T1000 (cell line): ENCODE measurements at regions not wholly inside any gene's neighbourhood (a gene's known extent, or its start where the extent isn't known, plus 50 kb on each side); places are given as distances from the start of the nearest gene placed in this dataset.

Experiments
- DNase-seq: peaks from one replicate; lab custom pipeline; 2025; ENCODE audit warnings: mixed read lengths; lab: John Stamatoyannopoulos, UW

DNA sequence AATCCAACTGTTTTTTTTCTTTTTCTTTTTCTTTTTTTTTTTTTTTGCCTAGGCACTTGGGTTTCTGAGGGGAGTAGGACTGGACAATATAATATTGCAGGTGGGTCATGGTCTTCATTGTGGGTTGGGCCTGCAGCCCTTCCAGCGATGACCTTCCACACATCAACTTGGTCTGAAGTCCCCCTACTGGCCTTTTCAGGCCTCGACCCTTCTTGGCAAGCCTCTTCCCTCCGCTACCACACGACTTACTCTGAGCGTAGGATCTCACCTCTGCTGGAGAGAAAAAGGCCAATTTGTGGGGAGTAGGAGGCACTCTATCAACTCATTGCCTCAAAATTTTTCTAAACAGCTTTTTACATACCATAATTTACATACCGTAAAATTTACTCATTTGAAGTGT, 51.1 kb upstream of the GRIK3 start:
- DNase-seq = no peak

DNA sequence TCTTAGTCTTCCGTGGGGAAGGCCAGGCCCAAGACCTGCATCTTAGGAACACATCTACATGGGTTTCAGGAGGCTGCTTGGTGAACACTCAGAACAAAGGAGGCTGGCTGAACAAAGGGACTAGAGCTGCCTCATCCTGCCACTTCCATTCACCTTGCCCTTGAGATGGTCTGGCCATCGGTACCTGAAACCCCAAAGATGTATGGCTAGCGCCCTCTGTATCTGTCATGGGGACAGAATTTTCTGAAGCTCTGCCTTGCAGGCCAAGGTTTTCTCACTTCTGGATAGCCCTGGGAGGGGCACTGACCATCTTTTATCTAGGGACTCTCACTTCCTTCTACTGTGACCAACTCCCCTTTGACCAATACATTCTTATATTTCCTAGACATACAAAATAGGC, 55.4 kb upstream of the GRIK3 start:
- no peak for DNase-seq

DNA sequence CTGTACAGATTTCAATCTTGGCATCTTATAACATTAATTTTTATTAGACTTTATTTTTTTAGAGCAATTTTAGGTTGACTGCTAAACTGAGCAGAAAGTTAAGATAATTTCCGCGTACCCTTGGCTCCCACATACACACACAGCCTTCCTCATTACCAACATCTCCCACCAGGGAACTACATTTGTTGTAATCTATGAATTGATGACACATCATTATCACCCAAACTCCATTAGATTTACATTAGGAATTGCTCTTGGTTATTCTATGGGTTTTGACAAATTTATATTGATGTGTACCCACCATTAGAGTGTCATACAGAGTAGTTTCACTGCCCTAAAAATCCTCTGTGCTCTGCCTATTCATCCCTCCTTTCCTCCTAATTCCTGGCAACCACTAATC, 56.4 kb upstream of the GRIK3 start:
- DNase-seq = no peak

DNA sequence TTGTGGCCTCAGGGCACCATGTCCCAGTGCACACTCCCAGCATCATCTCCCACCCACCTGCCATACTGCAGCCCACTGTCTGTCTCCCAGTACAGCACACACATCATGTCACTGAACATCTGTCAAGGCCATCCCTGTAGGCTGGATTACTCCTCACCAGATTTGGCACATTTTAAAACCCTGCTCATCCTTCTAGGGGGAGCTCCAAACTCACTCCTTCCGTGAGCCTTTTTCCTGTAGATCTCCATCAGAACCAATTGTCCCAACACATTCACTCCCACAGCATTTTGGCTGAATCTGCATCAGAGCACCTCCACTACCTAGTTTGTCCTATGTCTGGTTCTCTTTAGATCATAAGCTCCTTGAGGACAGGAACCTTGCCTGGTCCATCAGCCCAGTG, 58.6 kb upstream of the GRIK3 start:
- no peak for DNase-seq

DNA sequence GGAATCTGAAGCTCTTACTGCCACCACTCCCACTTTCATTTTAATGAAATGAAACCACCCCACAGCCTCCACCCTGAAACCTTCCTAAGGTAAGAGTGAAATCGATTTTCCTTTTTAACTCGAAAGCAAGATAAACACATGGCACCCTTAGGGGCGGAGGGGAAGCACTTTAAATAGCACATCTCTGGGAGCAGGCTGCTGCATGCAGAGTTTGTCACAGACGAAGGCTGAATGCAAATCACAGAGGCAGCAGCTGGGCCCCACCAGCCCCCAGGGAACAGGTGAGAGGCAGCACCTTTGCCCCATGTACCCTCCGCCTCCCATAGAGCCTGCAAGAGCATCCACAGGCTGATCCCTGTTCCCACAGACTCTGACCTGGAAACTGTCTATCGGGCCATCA, 60.0 kb upstream of the GRIK3 start:
- no peak for DNase-seq

DNA sequence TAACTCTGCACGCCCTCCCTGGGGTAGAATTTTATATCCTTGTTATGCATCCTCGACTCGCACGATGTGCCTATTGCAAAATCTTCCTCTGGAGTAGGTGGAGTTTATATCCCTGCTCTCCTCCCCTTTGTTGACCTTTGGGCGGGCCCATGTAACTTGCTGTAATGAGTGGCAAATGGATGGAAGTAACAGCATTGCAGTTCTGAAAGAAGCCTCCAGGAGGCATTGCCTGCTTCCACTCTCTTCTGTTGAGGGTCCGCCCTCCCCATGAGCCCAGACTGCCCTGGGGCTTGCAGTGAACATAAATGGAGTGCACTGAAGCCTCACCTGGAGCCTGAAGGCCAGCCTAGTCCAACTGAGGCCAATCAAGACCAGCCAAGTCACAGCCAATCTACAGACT, 62.2 kb upstream of the GRIK3 start:
- DNase-seq = no peak

DNA sequence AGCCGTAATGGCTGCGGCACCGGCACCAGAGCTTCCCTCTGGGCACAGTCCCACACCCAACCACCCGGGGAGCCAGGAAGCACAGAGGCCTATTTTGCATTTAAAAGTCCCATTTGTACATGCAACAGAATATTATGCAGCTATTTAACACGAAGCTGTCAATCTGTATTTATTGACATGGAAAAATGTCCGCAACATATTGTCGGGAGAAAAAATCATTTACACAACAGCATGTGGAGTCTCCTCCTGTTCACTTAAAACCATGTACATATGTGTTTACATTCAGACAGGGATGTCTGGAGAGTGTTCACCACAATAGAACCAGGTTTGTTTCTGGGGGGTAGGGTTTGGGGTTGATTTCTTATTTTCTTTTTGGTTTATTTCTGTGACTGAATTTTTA, 63.4 kb upstream of the GRIK3 start:
- DNase-seq = no peak

DNA sequence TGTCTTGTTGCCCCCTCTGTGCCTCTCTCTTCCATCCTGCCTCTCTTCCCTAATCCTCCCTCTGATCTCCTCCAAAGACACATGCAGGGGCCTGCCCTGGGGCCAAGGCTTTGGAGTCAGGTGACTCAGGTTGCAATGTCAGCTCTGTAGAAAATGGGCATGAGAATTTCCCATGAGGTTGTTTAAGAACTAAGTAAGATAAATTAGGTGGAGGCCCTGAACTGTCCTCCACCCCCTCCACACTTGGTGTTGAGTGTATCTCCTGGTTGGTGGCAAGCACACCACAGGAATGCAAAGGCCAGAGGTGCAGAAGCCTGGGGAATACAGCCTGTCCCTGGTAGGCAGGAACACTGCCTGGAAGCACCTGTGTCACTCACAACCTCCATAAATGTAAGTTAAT, 63.9 kb upstream of the GRIK3 start:
- DNase-seq = no peak

DNA sequence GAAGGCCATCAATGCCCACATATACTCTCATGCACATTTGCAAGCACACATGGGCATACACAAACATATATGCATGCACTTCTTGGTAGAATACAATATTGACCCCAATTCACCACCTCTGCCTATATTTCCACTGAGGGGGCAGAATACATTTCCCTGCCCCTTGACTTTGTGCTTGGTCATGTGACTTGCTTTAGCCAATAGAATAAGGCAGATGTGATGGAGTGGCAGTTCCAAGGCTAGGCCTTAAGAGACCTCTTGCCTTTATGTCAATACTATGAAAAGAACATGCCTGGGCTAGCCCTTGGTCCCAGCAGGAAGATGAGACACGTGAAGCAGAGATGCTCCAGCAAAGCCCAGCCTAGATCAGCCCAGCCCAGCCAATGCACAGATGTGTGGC, 66.0 kb upstream of the GRIK3 start:
- no peak for DNase-seq

DNA sequence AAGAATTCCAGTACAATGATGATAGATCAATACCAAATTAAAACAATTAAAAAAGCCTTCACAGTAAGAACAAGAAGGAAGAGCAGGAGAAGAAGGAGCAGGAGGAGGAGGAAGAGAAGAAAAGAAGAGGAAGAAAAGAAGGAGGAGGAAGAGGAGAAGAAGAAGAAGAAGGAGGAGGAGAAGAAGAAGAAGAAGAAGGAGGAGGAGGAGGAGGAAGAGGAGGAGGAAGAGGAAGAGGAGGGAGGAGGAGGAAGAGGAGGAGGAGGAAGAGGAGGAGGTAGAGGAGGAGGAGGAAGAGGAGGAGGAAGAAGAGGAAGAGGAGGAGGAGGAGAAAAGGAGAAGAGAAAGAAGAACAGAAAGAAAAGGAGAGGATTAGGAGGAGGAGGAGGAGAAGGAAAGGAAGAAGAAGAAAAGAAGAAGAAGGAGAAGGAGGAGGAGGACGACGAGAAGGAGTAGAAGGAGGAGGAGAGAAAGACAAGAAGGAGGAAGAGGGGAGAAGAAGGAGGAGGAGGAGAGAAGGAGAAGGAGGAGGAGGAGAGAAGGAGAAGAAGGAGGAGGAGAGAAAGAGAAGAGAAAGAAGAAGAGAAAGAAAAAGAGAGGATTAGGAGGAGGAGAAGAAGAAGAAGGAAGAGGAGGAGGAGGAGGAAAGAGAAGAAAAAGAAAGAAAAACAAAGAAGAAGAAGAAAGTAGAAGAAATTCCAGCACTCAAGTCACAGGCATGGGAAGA, 68.5 kb upstream of the GRIK3 start:
- no peak for DNase-seq

DNA sequence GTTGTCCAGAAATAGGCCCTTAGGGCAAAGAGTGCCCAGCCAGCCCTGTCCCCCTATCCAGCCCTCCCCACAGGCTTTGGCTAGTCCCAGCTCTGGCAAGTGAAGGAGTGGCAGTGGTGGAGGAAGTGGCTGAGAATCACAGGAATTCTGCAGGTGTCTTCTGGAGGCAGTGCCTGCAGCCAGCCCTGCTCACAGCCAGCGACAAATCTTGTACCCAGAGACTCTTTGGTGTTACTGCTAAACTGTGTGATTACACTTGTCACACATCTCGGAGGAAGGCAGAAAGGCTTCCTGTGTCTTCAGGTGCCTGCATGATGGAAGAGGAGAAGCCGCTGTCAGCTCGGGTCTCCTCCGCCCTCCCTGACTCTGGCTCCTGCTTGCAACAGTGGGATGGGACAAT, 71.6 kb upstream of the GRIK3 start:
- DNase-seq = no peak

DNA sequence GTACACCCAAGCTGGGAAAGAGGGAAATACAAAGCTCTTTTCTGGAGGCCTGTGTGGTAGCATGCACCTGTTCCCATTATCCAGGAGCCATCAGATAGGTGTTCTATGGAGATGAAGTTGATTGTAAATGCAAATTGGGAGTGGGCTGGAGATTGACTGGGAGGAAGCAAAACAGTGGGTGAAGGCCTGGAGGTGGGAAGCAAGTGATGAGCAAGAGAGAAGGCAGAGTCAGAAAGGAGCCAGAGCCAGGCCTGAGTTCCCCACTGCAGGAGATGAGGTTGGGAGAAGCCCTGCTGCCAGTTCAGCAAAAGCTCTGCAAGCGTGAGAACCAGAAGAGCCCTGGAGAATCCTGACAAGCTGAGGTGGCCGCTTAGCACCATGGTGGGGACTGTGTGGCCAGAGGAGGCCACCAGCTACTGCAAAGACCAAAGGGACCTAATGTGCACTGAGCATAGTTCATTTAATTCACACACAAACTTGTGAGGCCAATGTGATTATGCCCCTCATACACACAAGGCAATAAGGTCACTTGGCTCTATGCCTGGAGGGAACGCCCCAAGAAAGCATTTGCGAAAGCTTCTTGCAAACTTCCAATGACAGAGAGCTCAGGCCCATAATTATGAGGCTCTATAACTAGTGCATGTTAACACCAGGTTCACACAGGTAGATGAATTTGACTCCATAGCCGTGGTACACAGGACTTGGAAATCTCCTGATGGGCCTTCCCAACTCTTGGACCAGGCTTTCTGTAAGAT, 73.0 kb upstream of the GRIK3 start:
- no peak for DNase-seq

DNA sequence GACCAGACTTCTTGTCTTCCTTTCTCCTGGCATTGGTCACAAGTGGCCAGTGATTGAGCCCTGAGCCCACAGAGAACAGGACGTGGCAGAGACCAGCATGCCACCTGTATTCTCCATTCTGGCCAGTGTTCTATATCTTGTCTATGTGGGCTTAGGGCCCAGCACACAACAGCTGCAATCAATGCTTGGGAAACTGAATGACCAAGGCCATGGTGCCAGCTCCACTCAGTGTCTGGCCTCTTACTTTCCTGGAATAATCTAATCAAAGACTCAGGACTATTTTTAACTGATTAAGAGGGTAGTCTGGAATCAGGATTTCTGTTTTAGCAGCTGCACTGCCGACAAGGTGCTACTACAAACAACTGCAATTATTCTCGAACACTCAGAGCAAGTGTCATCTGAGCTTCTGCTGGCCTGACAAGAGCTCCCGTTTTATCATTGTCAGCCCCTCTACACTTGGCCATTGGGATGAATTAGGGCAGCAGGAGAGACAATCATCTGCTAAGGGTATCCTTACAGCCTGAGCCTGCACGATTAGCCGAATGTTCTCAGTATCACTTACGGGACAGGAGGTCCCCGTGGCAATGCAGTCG, 74.4 kb upstream of the GRIK3 start:
- no peak for DNase-seq

DNA sequence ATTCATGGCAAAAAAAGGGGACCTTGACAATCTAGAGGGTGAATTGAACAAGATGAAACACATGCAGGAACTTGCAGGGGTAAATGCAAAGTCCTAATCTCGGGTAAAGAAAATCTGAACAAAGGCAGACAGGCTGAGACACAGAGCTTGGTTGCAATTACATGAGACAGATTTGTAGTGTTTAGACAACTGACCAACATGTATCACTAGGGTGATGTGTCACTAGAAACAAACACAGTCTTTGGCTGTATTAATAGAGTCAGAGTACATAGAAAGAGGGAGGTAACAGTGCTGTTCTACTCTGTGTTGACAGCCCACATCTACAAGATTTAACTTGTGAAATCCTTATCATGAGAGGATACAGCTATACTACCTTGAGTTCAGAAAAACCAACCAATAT, 78.1 kb upstream of the GRIK3 start:
- no peak for DNase-seq

DNA sequence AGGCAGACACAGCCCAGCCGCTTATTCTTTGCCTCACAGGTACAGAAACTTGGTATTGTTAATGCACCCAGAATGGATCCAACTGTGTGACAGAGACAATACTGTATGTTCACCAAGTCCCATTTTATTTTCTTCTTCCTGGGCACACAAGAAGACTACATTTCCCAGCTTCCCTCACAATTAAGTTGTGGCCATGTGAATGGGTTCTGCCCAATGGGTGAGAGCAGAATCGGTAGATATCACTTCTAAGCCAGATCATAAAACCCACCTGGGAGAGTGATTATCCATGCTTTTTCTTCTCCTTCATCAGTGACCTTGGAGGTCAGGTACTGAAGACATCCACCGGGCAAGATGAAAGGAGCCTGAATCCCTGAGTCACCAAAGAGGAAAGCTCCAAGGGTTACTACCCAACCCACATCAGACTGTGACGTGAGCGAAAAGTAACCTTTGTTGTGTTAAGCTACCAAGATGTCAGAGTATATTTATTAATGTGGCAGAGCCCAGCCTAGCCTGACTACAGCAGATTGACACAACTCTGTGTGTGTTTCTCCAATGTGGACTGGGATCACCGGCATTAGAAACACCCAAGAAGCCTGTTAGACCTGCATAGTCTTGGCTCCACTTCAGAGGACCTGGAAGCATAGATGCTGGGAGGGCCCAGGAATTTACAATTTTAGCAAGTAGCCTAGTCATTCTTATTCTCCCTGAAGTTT, 79.1 kb upstream of the GRIK3 start:
- DNase-seq = no peak

DNA sequence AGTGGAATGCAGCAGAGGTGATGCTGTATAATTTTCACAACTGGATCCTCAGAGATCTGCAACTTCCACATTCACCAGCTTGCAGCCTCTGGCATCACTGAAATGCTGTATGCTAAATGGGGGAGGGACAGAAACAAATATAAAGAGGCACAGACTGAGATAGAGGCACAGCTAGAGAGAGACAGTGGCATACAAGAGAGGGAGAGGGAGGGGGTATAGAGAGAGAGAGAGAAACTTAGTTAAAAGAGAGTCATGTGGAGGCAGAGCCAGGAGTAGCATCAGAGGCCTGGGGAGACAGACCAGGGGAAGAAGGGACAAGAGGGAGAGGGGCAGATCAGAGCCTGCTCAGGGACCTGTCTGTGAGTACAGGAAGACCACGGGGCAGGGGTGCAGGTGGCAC, 84.5 kb upstream of the GRIK3 start:
- no peak for DNase-seq

DNA sequence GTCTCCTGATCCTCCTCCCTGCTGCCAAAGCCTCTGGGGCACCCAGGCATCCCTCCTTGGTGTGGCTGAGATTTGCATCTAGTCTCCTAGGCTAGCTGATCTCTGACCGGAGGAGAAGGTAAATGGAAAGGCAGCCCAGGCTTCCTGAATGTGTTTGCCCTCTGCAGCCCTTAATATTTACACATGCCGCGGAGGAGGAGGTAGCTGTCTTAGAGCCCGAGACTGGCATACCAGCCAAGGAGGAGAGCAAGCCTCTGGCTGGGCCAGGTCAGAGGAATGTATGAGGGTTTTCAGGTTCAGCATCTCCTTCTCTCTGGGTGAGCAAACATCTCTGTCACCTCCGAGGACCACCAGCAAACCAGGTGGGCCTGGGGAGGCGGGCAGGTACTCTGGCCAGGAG, 86.0 kb upstream of the GRIK3 start:
- DNase-seq = no peak

DNA sequence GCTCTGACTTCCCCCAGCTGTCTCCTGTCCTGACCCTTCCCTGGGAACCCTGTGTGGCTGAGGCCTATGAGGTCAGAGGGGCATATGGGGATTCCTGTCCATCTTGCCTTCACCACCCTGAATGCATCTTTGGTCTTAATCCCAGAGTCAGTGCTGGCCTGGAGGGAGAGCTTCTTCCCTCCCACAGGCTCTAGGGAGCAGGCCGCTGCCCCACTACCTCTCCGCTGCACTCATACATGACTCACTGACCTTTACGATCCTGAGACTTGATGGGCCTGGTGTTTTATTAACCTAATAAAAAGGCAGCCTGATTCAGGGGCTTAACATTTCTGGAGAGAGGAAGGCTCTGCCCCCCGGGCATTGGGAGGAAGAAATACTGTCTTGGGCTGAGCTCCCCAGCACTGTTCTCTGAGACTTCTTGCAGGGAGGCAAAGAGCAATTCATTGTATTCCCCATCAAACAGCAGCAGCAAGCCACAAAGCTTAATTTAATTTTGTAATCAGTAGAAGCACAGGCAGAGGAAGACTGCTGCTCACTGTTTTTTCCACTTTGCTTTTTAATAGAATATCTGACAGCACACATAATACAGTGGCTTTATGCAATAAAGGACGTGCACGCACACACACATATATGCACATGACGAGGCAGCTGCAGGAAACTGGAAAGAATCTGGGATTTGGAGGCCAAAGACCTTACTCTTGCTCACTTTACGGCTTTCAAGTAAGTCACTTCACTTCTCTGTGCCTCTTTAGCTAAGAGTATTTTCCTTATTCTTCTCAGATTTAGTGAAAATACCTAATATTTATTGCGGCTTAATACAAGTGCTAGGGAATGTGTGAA, 89.2 kb upstream of the GRIK3 start:
- DNase-seq = peak; percentile 52

DNA sequence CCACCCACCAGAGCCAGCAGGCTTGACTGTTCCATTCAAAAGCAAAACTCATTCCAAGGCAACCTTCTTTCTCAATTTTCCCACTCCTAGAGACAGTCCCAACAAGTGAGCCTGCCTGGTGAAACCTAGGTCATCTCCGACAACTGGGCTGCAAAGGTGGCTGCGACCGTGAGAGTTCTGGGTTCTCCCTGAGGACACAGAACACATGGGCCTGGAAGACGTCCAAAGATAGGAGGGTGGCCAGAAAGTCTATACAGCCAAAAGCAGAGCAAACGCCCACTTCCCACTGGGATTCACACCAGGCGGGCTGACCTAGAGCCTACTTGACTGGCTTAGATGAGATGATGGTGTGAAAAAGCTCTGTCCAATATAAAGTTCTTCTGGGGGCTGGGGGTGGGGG, 90.2 kb upstream of the GRIK3 start:
- DNase-seq = no peak

DNA sequence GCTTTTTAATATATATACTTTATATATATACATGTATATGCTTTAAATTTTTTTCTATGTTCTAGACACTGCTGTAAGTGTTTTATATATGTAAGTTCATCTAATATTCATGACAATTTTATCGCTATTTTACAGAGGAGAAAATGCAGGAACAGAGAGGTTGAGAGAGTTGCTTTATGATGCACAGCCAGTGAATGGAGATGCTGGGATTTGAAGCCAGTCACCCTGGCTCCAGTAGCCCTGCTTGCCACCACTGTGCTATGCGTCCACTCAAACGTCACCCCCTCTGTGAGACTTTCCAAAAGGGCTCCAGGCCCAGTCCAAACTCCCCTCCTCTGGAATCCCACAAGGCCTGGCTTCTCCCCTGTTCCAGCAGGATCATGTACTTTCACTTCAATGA, 91.0 kb upstream of the GRIK3 start:
- no peak for DNase-seq

DNA sequence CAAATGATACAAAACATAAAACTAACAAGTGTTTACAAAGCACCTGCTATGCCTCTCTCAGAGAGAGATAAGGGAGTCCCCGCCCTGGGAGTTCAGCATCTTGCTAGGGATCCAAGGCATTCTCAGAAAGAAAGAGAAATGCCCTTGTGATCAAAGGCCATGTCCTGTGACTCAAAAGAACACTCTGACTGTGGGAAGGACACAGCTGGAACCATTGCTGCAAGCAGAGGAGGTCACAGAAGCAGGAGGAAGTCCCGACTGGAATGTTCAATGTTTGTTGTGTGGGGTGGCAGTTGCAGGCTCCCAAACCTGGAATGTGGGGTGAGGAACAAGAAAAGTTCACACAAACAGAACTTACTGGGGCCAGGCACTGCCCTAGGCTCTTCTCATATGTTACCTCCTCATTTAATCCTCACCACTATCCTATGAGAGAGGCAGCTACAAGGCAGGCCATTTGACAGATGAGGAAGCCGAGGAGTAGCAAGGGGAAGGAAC, 93.0 kb upstream of the GRIK3 start:
- DNase-seq = no peak

DNA sequence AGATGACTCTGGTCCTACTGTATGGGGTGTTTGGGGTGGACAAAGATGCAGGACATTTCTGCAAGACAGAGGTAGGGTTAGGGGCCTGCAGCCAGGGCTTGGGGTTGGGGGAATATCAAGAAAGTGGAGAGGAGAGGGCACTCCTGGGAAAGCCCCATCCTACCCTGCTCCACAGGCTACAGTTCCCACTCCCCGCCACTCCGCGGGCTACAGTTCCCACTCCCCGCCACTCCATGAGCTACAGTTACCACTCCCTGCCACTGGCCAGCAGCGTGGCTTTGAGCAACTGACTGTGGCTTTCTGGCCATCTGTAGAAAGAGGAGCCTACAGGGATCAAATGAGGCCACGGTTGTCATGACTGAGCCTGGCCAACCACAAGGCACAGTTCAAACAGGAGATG, 93.8 kb upstream of the GRIK3 start:
- no peak for DNase-seq
